ENCODE measurements at regions not wholly inside any gene's neighbourhood (a gene's known extent, or its start where the extent isn't known, plus 50 kb on each side); places are given as distances from the start of the nearest gene placed in this dataset.

- no peak for DNase-seq (ENCODE audit: low read depth)
- no peak for TF ChIP-seq CTCF (conservative IDR thresholded peaks at IDR 0.05; ENCODE audit: low read length)
- H3K4me3 ChIP-seq (ENCODE audit: low read length) = no peak overlapping the region
These were observed 175.5 kb upstream of the MYT1L start for GRCh38 chr2:2506536-2506935.

DNA sequence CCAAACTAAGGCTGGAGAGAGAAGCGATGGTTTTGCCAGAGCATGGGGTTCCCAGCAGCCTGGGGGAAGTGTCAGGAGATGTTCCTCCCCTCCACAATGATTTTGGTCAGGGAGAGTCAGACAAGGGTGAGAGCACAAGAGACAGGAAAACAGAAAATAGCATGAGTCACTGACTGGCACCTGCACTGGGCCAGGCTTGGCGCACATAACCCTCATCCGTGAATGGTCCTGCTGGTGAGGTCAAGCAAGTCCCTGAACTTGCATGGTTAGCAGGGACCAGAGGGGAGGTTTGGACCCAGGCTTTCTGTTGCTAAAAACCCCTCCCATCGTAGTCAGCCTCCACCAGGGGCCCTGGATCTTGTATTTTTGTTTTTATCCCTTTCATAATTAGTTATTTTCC is 174.5 kb upstream of the MYT1L start:
- TF ChIP-seq CTCF (conservative IDR thresholded peaks at IDR 0.05; ENCODE audit: low read length) = no peak
- DNase-seq (ENCODE audit: low read depth) = no peak

GRCh38 chr2:2503864-2504418 is 172.9 kb upstream of the MYT1L start:
- no peak for TF ChIP-seq CTCF (conservative IDR thresholded peaks at IDR 0.05; ENCODE audit: low read length)
- H3K4me3 ChIP-seq (ENCODE audit: low read length) = no peak overlapping the region
- no peak for DNase-seq (ENCODE audit: low read depth)

More for the DNA sequence above, 174.5 kb upstream of the MYT1L start:
- H3K4me3 ChIP-seq (ENCODE audit: low read length) = no peak overlapping the region

- H3K4me3 ChIP-seq (ENCODE audit: low read length) = no peak overlapping the region
- no peak for DNase-seq (ENCODE audit: low read depth)
- no peak for TF ChIP-seq CTCF (conservative IDR thresholded peaks at IDR 0.05; ENCODE audit: low read length)
These were observed 171.1 kb upstream of the MYT1L start for GRCh38 chr2:2502201-2502549.

GRCh38 chr2:2501454-2502200 is 170.6 kb upstream of the MYT1L start:
- TF ChIP-seq CTCF (conservative IDR thresholded peaks at IDR 0.05; ENCODE audit: low read length) = no peak
- no peak for DNase-seq (ENCODE audit: low read depth)

DNA sequence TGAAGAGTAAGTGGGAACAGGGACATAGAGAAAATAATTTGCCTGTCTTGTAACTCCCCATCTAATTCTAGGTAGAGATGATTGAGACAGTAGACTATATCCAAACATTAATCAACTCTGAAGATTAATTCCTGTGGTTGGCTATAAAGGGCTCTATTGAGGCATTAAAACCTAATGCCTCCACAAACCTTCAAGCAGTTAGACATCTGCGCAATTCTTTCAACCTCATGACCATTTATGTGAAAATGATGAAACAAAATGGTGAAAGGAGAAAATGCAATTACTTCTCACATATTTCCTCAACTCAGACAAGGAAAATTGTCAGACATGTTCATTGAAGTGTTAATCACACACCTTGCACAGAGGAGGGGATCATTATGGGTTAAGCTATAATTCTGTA is 164.5 kb upstream of the MYT1L start:
- no peak for DNase-seq (ENCODE audit: low read depth)
- no peak for TF ChIP-seq CTCF (conservative IDR thresholded peaks at IDR 0.05; ENCODE audit: low read length)

More at GRCh38 chr2:2501454-2502200, 170.6 kb upstream of the MYT1L start:
- no peak overlapping the region for H3K4me3 ChIP-seq (ENCODE audit: low read length)

GRCh38 chr2:2493496-2493895 is 162.4 kb upstream of the MYT1L start:
- no peak overlapping the region for H3K4me3 ChIP-seq (ENCODE audit: low read length)
- no peak for DNase-seq (ENCODE audit: low read depth)
- TF ChIP-seq CTCF (conservative IDR thresholded peaks at IDR 0.05; ENCODE audit: low read length) = no peak

More for the DNA sequence above, 164.5 kb upstream of the MYT1L start:
- no peak overlapping the region for H3K4me3 ChIP-seq (ENCODE audit: low read length)

Data from AG10803 (cell line).